Ectodermal cell (in vitro differentiated cells): ENCODE measurements at regions not wholly inside any gene's neighbourhood (a gene's known extent, or its start where the extent isn't known, plus 50 kb on each side); places are given as distances from the start of the nearest gene placed in this dataset.

Source experiments
- H3K27ac ChIP-seq: 2 replicates; pipeline ENCODE4 v1.7.0; 2013; ENCODE audit warnings: mild to moderate bottlenecking, low read depth, low read length; ENCODE audit not compliant: insufficient read depth, poor library complexity, severe bottlenecking
- H3K27me3 ChIP-seq: 2 replicates; pipeline ENCODE4 v1.7.0; 2013; ENCODE audit warnings: mild to moderate bottlenecking, low read length; ENCODE audit not compliant: insufficient read depth, control insufficient read depth, poor library complexity, severe bottlenecking
- H3K36me3 ChIP-seq: one replicate; pipeline ENCODE4 v1.7.0; 2013; ENCODE audit warnings: low read length; ENCODE audit not compliant: control insufficient read depth, insufficient read depth
- H3K4me1 ChIP-seq: one replicate; pipeline ENCODE4 v1.7.0; 2013; ENCODE audit warnings: low read length; ENCODE audit not compliant: control insufficient read depth, insufficient read depth
- H3K4me3 ChIP-seq: 2 replicates; pipeline ENCODE4 v1.7.0; 2013; ENCODE audit warnings: low read depth, low read length, control low read depth; ENCODE audit not compliant: insufficient read depth
- H3K9me3 ChIP-seq: 2 replicates; pipeline ENCODE4 v1.7.0; 2013; ENCODE audit warnings: mild to moderate bottlenecking, low read length, moderate library complexity; ENCODE audit not compliant: control insufficient read depth
- WGBS, 2 experiments: methylation state at CpG; one replicate each; pipeline ENCODE4 v1.1.7; 2013; ENCODE audit warnings: missing lambda C conversion rate in 2 of 2; 5-methylcytosine and 5-hydroxymethylcytosine counted together

DNA sequence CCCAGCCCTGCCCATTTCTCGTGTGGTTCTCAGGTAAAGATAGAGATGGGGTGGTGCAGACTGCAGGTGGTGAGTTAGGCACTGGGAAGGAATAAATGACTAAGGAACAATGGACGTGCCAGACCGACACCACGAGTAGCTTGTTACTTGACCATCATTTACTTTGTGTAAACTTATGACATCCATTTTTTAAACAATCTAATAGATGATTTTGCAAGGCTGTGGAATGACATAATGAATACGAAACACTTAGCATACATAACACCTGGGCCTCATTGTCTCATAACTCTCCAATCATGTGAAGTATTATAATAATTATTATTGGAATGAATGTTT lies 137.3 kb upstream of the CPEB2 start:
- WGBS, 2 experiments: 84 to 86% methylated on average over 4 of the region's 5 CpGs
- Histone ChIP-seq H3K9me3 (no peaks in the 10 kb centered on the region), H3K27me3 (no peaks in the 10 kb centered on the region), H3K27ac (no peak overlapping the region), H3K4me1 (peaks cover 12% of the 10 kb centered on the region), H3K4me3 (no peak overlapping the region), H3K36me3 (no peaks in the 10 kb centered on the region)

GRCh38 chr4:14865804-14866203 lies 136.5 kb upstream of the CPEB2 start:
- peaks cover 12% of the 10 kb centered on the region for H3K4me1 ChIP-seq
- no peak overlapping the region for H3K27ac ChIP-seq

DNA sequence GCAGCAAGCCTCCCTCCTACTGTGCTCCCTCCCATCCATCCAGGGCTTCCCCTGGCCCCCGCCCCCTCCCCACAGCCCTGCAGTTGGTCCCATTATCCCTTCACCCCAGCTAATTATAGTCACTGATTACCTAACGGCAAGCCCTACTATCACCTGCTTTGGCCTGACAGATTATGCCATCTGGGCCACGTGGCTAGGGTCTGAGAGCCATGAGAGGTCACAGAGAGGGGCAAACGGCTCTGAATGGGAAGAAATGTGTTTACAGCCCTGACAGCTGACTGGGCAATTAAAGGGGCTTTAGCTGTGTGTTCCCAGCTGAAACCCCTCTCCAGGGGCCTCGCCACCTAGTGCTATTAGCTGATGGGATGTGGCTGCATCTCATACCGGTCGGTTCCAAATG lies 134.4 kb upstream of the CPEB2 start:
- Histone ChIP-seq H3K27ac (no peak overlapping the region), H3K4me1 (peaks cover 12% of the 10 kb centered on the region)
- WGBS, 2 experiments: 32 to 42% methylated on average over 7 of the region's 7 CpGs

More at GRCh38 chr4:14865804-14866203, 136.5 kb upstream of the CPEB2 start:
- Histone ChIP-seq H3K27me3 (no peaks in the 10 kb centered on the region), H3K36me3 (no peaks in the 10 kb centered on the region), H3K4me3 (no peak overlapping the region), H3K9me3 (no peaks in the 10 kb centered on the region)

DNA sequence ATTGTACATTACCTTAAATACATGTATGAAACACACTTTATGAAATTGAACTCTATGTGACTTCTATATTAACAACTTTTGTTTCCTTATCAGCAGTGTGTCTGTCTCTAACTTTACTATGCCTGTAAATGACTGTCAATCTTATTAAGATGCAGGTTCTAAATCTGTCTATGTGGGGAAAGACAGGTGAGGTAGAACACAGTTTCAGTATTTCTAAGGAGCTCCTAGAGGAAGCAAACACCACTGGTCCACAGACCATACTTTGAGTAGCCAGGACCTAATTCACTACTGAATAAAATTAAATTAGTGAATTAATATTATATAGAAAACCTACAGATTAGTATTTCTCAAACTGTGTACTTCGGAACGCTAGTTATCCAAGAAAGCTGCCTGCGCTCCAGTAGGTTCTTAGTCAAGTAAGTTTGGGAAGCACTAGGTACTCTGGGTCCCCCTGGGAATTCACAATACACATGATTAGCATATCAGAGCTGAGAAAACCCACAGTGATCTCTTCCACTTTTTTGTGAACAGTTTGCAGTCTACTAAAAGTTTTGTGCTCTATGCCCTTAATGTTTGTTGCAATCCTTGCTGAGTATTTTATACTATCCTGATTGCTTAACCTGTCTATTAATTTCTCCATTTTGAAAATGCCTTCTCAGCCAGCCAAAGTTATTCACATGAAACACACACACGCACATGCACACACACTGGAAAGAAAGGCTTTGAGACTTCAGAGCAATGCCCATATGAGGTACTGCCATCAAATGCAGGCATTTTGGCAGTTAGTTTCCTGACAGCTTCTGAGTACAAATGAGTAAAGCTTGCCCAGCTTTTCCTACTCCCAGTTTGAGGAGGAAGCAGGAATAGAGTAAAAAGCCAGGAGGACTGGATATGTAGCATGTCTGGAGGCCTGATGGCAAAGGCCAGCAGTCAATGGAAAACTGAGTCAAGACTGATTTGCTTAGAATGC lies 133.6 kb upstream of the CPEB2 start:
- Histone ChIP-seq H3K27me3 (no peaks in the 10 kb centered on the region), H3K27ac (no peak overlapping the region), H3K9me3 (no peaks in the 10 kb centered on the region), H3K36me3 (no peaks in the 10 kb centered on the region), H3K4me1 (peaks cover 12% of the 10 kb centered on the region), H3K4me3 (no peak overlapping the region)
- 88 to 91% methylated on average over 4 of the region's 4 CpGs for WGBS, 2 experiments

More for the DNA sequence above, 134.4 kb upstream of the CPEB2 start:
- H3K27me3 ChIP-seq: no peaks in the 10 kb centered on the region
- no peaks in the 10 kb centered on the region for H3K9me3 ChIP-seq
- no peak overlapping the region for H3K4me3 ChIP-seq
- no peaks in the 10 kb centered on the region for H3K36me3 ChIP-seq

GRCh38 chr4:14871676-14872430 lies 130.4 kb upstream of the CPEB2 start:
- H3K4me1 ChIP-seq: peaks cover 12% of the 10 kb centered on the region
- no peak overlapping the region for H3K27ac ChIP-seq
- no peaks in the 10 kb centered on the region for H3K27me3 ChIP-seq
- 75 to 77% methylated on average over 6 of the region's 6 CpGs for WGBS, 2 experiments
- H3K9me3 ChIP-seq: no peaks in the 10 kb centered on the region
- no peaks in the 10 kb centered on the region for H3K36me3 ChIP-seq
- no peak overlapping the region for H3K4me3 ChIP-seq

GRCh38 chr4:14874990-14875389 lies 127.3 kb upstream of the CPEB2 start:
- H3K36me3 ChIP-seq: no peaks in the 10 kb centered on the region
- WGBS, 2 experiments: 88 to 89% methylated on average over 1 of the region's 1 CpG
- H3K27me3 ChIP-seq: no peaks in the 10 kb centered on the region
- no peaks in the 10 kb centered on the region for H3K4me1 ChIP-seq
- no peaks in the 10 kb centered on the region for H3K9me3 ChIP-seq
- no peak overlapping the region for H3K4me3 ChIP-seq
- H3K27ac ChIP-seq: no peak overlapping the region

DNA sequence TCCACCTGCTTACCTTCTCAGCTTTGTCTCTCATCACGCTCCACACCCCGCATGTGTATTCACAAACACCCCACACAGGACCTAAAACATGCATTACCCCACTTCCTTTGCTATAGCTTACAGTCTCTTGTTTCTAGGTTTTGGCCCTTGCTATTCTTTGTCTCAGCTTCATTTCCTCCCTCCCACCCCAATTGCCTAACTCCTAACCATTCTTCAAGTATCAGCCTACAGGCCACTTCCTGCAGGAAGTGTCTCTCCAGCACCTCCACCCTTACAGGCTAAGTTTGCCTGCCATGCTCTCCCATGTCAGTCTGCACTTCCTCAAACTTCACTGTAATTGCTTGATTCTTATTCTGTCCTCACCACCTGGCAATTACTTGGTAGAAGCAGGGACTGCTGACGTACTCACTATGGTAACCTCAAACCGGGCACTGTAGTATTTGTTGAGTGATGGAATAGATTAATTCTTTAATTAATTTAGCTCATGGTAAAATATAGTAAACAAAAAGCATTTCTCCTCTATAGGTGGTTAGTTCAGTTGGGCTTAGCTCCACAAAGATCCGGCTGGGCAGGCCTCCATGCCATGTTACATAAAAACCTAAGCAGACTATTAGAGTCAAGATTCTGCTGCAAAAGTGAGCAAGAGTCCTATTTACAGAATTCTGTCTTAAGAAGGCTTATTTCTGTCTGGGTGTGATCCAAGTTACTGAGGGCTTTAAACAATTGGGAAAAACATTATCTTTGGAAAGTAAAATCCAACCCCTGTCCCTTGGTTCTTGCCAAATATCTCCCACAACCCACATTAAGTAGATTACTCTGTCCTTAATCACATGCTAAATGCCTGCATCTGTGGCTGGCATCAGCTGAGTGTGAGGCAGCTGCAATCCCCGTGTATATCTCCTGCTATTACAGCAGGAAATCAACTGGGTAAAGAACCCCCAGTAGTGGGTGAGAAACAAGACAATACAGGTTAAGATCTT lies 124.7 kb upstream of the CPEB2 start:
- H3K27ac ChIP-seq: no peak overlapping the region
- H3K36me3 ChIP-seq: no peaks in the 10 kb centered on the region
- 92% methylated on average over 4 to 5 of the region's 6 CpGs for WGBS, 2 experiments
- no peaks in the 10 kb centered on the region for H3K9me3 ChIP-seq
- H3K4me3 ChIP-seq: no peak overlapping the region
- H3K4me1 ChIP-seq: no peaks in the 10 kb centered on the region
- no peaks in the 10 kb centered on the region for H3K27me3 ChIP-seq

- Histone ChIP-seq H3K4me3 (no peak overlapping the region), H3K27ac (no peak overlapping the region), H3K4me1 (no peaks in the 10 kb centered on the region), H3K27me3 (no peaks in the 10 kb centered on the region), H3K36me3 (no peaks in the 10 kb centered on the region), H3K9me3 (no peaks in the 10 kb centered on the region)
- 87 to 88% methylated on average over 3 of the region's 3 CpGs for WGBS, 2 experiments
These were observed 123.6 kb upstream of the CPEB2 start for GRCh38 chr4:14878681-14879080.

DNA sequence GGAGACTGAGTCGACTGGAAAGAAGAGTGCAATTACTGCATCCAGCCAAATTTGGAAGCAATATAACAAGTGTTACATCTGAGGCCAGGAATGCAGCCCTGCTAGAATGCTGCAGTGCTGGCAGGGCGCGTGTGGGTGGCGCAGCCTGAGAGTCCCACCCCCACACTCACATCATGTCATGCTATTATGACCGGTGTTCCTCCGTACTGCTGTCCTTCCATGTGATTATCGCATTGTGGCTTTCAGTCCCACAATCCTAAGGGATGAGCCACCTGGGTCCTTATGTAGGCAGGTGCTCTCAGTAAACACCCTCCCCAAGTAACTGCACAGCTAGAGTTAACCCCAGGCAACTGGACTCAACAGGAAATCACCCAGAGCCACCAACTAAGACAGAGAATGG lies 122.6 kb upstream of the CPEB2 start:
- H3K36me3 ChIP-seq: no peaks in the 10 kb centered on the region
- H3K4me3 ChIP-seq: no peak overlapping the region
- no peaks in the 10 kb centered on the region for H3K9me3 ChIP-seq
- no peaks in the 10 kb centered on the region for H3K4me1 ChIP-seq
- no peaks in the 10 kb centered on the region for H3K27me3 ChIP-seq
- 92 to 93% methylated on average over 7 of the region's 7 CpGs for WGBS, 2 experiments
- H3K27ac ChIP-seq: no peak overlapping the region
